ENCODE measurements at regions not wholly inside any gene's neighbourhood (a gene's known extent, or its start where the extent isn't known, plus 50 kb on each side); places are given as distances from the start of the nearest gene placed in this dataset.

DNA sequence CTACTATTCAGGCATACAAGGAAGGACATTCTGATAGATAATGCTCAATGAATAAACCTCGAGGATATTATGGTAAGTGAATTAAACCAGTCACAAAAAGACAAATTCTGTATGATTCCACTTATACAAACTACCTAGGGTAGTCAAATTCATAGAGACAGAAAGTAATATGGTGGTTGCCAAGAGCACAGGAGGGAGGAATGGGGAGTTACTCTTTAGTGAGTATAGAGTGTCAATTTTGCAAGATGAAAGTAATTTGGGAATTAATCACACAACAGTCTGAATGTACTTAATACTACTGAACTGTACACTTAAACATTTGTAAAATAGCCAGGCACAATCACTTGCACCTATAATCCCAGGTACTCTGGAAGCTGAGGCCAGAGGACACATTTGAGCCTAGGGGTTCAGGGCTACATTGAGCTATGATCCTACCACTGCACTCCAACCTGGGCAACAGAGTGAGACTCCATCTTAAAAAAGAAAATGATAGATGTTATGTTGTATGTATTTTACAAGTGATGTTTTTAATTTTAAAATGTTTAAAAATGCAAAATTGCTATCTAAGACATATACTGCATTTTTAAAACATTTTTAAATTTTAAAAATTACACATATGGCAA, 91.0 kb downstream of the NPAP1 start:
- no peak for TF ChIP-seq EZH2 (IDR thresholded peaks at IDR 0.05; ENCODE audit: borderline replicate concordance, insufficient read depth, low read depth, low read length, poor library complexity, severe bottlenecking)
- TF ChIP-seq, protein P1, sequence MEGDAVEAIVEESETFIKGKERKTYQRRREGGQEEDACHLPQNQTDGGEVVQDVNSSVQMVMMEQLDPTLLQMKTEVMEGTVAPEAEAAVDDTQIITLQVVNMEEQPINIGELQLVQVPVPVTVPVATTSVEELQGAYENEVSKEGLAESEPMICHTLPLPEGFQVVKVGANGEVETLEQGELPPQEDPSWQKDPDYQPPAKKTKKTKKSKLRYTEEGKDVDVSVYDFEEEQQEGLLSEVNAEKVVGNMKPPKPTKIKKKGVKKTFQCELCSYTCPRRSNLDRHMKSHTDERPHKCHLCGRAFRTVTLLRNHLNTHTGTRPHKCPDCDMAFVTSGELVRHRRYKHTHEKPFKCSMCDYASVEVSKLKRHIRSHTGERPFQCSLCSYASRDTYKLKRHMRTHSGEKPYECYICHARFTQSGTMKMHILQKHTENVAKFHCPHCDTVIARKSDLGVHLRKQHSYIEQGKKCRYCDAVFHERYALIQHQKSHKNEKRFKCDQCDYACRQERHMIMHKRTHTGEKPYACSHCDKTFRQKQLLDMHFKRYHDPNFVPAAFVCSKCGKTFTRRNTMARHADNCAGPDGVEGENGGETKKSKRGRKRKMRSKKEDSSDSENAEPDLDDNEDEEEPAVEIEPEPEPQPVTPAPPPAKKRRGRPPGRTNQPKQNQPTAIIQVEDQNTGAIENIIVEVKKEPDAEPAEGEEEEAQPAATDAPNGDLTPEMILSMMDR (IDR thresholded peaks at IDR 0.05) = no peak
